ENCODE measurements at regions not wholly inside any gene's neighbourhood (a gene's known extent, or its start where the extent isn't known, plus 50 kb on each side); places are given as distances from the start of the nearest gene placed in this dataset.

DNA sequence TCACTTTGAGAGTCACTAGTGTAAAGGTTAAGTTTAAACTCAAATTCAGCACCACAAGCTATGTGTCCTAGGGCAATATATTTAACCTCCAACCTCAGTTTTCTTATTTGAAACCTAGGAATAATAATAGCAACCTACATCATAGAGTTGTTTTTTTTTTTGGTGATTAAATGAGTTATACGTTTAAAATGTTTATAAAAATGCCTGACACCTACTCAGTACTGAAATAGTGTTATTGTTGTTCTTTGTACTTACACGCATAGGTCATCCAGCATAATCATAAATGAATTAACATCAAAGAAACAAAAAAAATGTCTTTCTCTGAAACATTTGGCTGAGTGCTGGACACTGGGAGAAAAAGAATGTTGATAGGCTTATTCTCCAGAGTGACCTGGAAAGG lies 266.8 kb upstream of the PRMT6 start:
- H2BK5ac ChIP-seq (ENCODE audit: insufficient read length, low read length), result no peak overlapping the region
- no peaks in the 10 kb centered on the region for H3K27me3 ChIP-seq (ENCODE audit: insufficient read depth, low read length)
- H3K4ac ChIP-seq (ENCODE audit: low read depth, low read length), result no peak overlapping the region
- WGBS (ENCODE audit: extremely low coverage, insufficient read length, low lambda C conversion rate), result no CpG with 5 or more reads among the region's 2 CpGs
- H4K91ac ChIP-seq (ENCODE audit: insufficient read length, low read depth, low read length), result no peak overlapping the region
- no peak overlapping the region for H2BK15ac ChIP-seq (ENCODE audit: low read depth, low read length)
- H3K23ac ChIP-seq (ENCODE audit: insufficient read length, low read depth, low read length), result no peak overlapping the region
- H3K18ac ChIP-seq (ENCODE audit: insufficient read length, low read depth, low read length), result no peak overlapping the region
- no peak overlapping the region for H2BK12ac ChIP-seq (ENCODE audit: insufficient read length, low read depth, low read length)
- H2BK120ac ChIP-seq (ENCODE audit: low read depth, low read length, poor library complexity, severe bottlenecking), result no peak overlapping the region
- H3T11ph ChIP-seq (ENCODE audit: low read length), result no peak overlapping the region
- Mint-ChIP-seq H3K27me3 (ENCODE audit: low read depth) (no peaks in the 10 kb centered on the region), H3K4me1 (no peaks in the 10 kb centered on the region), H3K36me3 (ENCODE audit: insufficient read depth in 1 of 3, low read depth in 3 of 3) (no peaks in the 10 kb centered on the region), H3K9me3 (no peaks in the 10 kb centered on the region), H3K4me3 (no peak overlapping the region), H3K27ac (no peak overlapping the region)
- H3K79me2 ChIP-seq (ENCODE audit: insufficient read depth, low read length), result no peaks in the 10 kb centered on the region
- no peak overlapping the region for H3K27ac ChIP-seq (ENCODE audit: insufficient read length, low read depth, low read length)
- no peak overlapping the region for H2AFZ ChIP-seq (ENCODE audit: low read length)
- H4K5ac ChIP-seq (ENCODE audit: insufficient read length, low read depth, low read length), result no peak overlapping the region
- H3K9me3 ChIP-seq (ENCODE audit: control insufficient read depth, low read depth, low read length), result no peaks in the 10 kb centered on the region
- no peak overlapping the region for H2AK5ac ChIP-seq (ENCODE audit: insufficient read length, low read length)
- H2BK20ac ChIP-seq (ENCODE audit: low read depth, low read length, poor library complexity, severe bottlenecking), result no peak overlapping the region
- H3K56ac ChIP-seq (ENCODE audit: insufficient read length, low read depth, low read length), result no peak overlapping the region
- no peaks in the 10 kb centered on the region for H3K4me1 ChIP-seq (ENCODE audit: insufficient read depth, low read length)
- no peak overlapping the region for H3K9ac ChIP-seq (ENCODE audit: extremely low read depth, insufficient read length, low read length)
- H3K14ac ChIP-seq (ENCODE audit: insufficient read depth, low read length), result no peak overlapping the region
- no peak for DNase-seq
- H3K79me1 ChIP-seq (ENCODE audit: insufficient read depth, low read depth, low read length, poor library complexity, severe bottlenecking), result no peaks in the 10 kb centered on the region
- H4K20me1 ChIP-seq (ENCODE audit: control insufficient read depth, insufficient read depth, insufficient read length), result no peaks in the 10 kb centered on the region
- H3K23me2 ChIP-seq (ENCODE audit: insufficient read length, low read depth, low read length, poor library complexity, severe bottlenecking), result no peaks in the 10 kb centered on the region
- no peak overlapping the region for H4K8ac ChIP-seq (replicated peaks; ENCODE audit: insufficient read length, low read depth, low read length)
- TF ChIP-seq, protein P1, sequence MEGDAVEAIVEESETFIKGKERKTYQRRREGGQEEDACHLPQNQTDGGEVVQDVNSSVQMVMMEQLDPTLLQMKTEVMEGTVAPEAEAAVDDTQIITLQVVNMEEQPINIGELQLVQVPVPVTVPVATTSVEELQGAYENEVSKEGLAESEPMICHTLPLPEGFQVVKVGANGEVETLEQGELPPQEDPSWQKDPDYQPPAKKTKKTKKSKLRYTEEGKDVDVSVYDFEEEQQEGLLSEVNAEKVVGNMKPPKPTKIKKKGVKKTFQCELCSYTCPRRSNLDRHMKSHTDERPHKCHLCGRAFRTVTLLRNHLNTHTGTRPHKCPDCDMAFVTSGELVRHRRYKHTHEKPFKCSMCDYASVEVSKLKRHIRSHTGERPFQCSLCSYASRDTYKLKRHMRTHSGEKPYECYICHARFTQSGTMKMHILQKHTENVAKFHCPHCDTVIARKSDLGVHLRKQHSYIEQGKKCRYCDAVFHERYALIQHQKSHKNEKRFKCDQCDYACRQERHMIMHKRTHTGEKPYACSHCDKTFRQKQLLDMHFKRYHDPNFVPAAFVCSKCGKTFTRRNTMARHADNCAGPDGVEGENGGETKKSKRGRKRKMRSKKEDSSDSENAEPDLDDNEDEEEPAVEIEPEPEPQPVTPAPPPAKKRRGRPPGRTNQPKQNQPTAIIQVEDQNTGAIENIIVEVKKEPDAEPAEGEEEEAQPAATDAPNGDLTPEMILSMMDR (conservative IDR thresholded peaks at IDR 0.05), result no peak
- no peak overlapping the region for H3K4me2 ChIP-seq (ENCODE audit: insufficient read depth, insufficient read length, low read length)

All from H9 (cell line).